ENCODE measurements at regions not wholly inside any gene's neighbourhood (a gene's known extent, or its start where the extent isn't known, plus 50 kb on each side); places are given as distances from the start of the nearest gene placed in this dataset.

- no peak overlapping the region for H3K4me3 ChIP-seq (ENCODE audit: low read length)
- DNase-seq (ENCODE audit: low read depth) = no peak
- TF ChIP-seq, protein P1, sequence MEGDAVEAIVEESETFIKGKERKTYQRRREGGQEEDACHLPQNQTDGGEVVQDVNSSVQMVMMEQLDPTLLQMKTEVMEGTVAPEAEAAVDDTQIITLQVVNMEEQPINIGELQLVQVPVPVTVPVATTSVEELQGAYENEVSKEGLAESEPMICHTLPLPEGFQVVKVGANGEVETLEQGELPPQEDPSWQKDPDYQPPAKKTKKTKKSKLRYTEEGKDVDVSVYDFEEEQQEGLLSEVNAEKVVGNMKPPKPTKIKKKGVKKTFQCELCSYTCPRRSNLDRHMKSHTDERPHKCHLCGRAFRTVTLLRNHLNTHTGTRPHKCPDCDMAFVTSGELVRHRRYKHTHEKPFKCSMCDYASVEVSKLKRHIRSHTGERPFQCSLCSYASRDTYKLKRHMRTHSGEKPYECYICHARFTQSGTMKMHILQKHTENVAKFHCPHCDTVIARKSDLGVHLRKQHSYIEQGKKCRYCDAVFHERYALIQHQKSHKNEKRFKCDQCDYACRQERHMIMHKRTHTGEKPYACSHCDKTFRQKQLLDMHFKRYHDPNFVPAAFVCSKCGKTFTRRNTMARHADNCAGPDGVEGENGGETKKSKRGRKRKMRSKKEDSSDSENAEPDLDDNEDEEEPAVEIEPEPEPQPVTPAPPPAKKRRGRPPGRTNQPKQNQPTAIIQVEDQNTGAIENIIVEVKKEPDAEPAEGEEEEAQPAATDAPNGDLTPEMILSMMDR (IDR thresholded peaks at IDR 0.05; ENCODE audit: insufficient read depth, low read depth, low read length, missing control alignments) = no peak
These were observed 212.7 kb upstream of the PPP2R3A start for GRCh38 chr3:135752851-135753250.

- no peak overlapping the region for H3K4me3 ChIP-seq (ENCODE audit: low read length)
- TF ChIP-seq, protein P1 (IDR thresholded peaks at IDR 0.05; ENCODE audit: insufficient read depth, low read depth, low read length, missing control alignments) = no peak
- DNase-seq (ENCODE audit: low read depth) = no peak
These were observed 212.0 kb upstream of the PPP2R3A start for GRCh38 chr3:135753506-135753905.

DNA sequence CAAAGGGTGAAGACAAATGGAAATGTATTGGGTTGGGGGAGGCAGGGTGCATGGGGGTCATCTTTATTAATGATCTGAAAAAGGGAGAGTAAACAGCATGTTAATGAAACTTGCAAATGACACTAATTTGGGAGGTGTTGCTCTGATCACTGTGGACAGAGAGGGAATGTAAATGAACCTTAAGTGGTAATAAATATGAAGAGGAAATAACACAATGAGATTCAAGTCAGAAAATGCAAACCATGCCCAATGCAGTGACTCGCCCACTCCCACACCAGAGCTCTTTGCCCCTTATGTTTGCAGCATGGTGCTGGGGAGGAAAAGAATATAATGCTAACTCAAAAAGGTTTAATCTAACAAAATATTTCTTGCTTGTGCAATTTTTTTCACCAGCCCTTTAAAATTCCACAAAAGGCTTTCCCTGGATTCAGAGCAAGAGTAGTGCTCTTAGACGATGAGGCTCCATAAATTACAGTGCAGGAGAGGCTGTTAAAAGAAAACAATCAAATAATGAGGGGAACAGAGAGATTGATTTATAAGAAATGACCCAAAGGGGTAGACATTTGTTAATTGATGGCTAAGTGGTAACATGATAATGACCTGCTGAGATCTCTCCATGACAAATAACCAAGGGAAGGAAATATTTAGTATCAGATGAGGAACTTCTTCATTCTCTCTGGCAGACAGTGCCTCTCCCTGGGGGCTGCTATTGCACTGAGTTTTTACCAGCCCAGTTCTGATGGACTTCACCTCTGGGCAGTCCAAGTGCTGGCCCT is 210.0 kb upstream of the PPP2R3A start:
- no peak overlapping the region for H3K4me3 ChIP-seq (ENCODE audit: low read length)
- DNase-seq (ENCODE audit: low read depth) = no peak
- TF ChIP-seq, protein P1 (IDR thresholded peaks at IDR 0.05; ENCODE audit: insufficient read depth, low read depth, low read length, missing control alignments) = no peak

DNA sequence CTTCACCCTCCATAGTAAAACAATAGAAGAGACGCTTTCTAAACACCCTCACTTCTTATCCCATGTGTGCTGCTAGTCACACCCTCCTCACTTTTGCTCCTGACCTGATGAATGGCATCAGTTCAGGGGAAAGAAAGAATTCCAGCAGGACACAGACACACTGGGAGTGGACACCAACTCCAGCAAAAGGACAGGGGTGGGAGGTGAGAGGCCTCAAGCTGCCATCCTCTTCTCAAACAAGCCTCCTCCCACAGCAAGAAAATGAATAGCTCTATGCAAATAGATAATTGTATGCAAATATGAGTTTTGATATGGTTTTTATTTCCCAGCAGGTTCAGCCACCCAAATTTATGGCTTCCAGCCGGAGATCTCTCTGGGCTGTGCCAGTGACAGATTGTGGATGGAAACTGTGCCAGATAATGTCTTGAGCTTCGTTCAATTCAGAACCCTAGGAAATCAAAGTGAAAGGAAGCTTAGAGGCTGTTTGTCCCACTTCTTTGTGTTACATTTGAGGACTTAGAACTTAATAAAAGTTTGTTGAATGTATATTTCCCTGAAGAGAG is 209.3 kb upstream of the PPP2R3A start:
- TF ChIP-seq, protein P1 (IDR thresholded peaks at IDR 0.05; ENCODE audit: insufficient read depth, low read depth, low read length, missing control alignments) = no peak

DNA sequence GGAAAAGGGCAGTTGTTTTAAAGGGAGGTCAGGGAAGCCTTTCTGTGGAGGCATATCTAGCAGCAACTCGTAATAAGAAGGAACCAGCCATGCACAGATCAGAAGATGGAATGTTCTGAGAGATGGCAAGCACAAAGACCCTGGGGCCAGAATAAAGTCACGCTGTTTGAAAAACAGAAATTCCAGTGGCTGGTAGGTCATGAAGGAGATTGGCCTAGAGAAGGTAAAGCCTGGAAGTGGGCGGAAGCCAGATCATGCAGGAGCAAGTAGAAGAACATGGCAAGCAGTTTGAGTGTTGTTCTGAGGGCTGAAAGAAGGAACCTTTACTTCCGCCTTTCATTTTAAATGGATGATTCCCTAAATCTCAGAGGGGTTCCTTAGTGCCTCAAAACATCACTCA is 208.1 kb upstream of the PPP2R3A start:
- DNase-seq (ENCODE audit: low read depth) = no peak
- TF ChIP-seq, protein P1 (IDR thresholded peaks at IDR 0.05; ENCODE audit: insufficient read depth, low read depth, low read length, missing control alignments) = no peak
- no peak overlapping the region for H3K4me3 ChIP-seq (ENCODE audit: low read length)

More for the DNA sequence above, 209.3 kb upstream of the PPP2R3A start:
- H3K4me3 ChIP-seq (ENCODE audit: low read length) = no peak overlapping the region
- no peak for DNase-seq (ENCODE audit: low read depth)

GRCh38 chr3:135758961-135759360 is 206.6 kb upstream of the PPP2R3A start:
- no peak overlapping the region for H3K4me3 ChIP-seq (ENCODE audit: low read length)
- TF ChIP-seq, protein P1 (IDR thresholded peaks at IDR 0.05; ENCODE audit: insufficient read depth, low read depth, low read length, missing control alignments) = no peak
- no peak for DNase-seq (ENCODE audit: low read depth)

Data from epithelial cell of esophagus (primary cell).